A673 (cell line): ENCODE measurements at regions not wholly inside any gene's neighbourhood (a gene's known extent, or its start where the extent isn't known, plus 50 kb on each side); places are given as distances from the start of the nearest gene placed in this dataset.

Source experiments
- CTCF ChIP-seq: fragments of 300-800, 200-600 bp; sonication (generic); conservative IDR thresholded peaks from 2 replicates; pipeline ENCODE4 v1.5.1; 2017; ENCODE audit warnings: low read depth, mild to moderate bottlenecking, antibody characterized with exemption, low read length, moderate library complexity, mixed read lengths
- EZH2 ChIP-seq: fragments of 200-600 bp; sonication (generic); IDR thresholded peaks from 2 replicates; pipeline ENCODE4 v1.6.1; 2017; ENCODE audit warnings: borderline replicate concordance, low read depth, mild to moderate bottlenecking, mixed read lengths, antibody characterized with exemption, low read length; ENCODE audit not compliant: poor library complexity, severe bottlenecking

GRCh38 chr7:79620291-79620690 is 166.8 kb upstream of the MAGI2 start:
- TF ChIP-seq CTCF (no peak), EZH2 (no peak)
